Ovary (tissue), 3 donors: ENCODE measurements at regions not wholly inside any gene's neighbourhood (a gene's known extent, or its start where the extent isn't known, plus 50 kb on each side); places are given as distances from the start of the nearest gene placed in this dataset.

Experiments
- CTCF ChIP-seq, 3 donors: fragments of 450-650 bp in 2 of 3; fragments of 200-600 bp in 1 of 3; IDR thresholded peaks; one replicate each; pipeline versions ENCODE4 v1.5.1 to v1.8.0; 2016 to 2022; ENCODE audit warnings: antibody characterized with exemption in 3 of 3, mild to moderate bottlenecking in 1 of 3
- EP300 ChIP-seq: sonication (generic); formaldehyde crosslinking; IDR thresholded peaks from one replicate; pipeline ENCODE4 v1.6.1; 2017; ENCODE audit warnings: antibody characterized with exemption
- POLR2A ChIP-seq: fragments of 450-650 bp; IDR thresholded peaks from one replicate; pipeline ENCODE4 v1.6.1; 2017; ENCODE audit warnings: antibody characterized with exemption, mild to moderate bottlenecking, moderate library complexity
- donor health status: DM: no; HTN: no; CAD: no.

GRCh38 chr7:46720761-46721160 is 799.7 kb upstream of the IGFBP3 start:
- TF ChIP-seq CTCF (IDR thresholded peaks at IDR 0.05) (no peak), EP300 (no peak), POLR2A (no peak)
